ENCODE measurements at regions not wholly inside any gene's neighbourhood (a gene's known extent, or its start where the extent isn't known, plus 50 kb on each side); places are given as distances from the start of the nearest gene placed in this dataset.

GRCh38 chr19:33963514-33963913, 166.8 kb downstream of the KCTD15 start:
- H3K27ac Mint-ChIP-seq = no peak overlapping the region
- no peaks in the 10 kb centered on the region for H3K4me1 Mint-ChIP-seq (ENCODE audit: low read depth)
- no peak for ATAC-seq (replicated peaks in 1 of 2)
- H3K4me3 Mint-ChIP-seq = no peak overlapping the region
- peaks cover 5% of the 10 kb centered on the region for H3K27me3 Mint-ChIP-seq (ENCODE audit: low read depth)
- peaks cover 0 to 5% of the 10 kb centered on the region in 2 donors for H3K36me3 Mint-ChIP-seq (ENCODE audit: insufficient read depth in 2 of 2)
- no peak for DNase-seq
- H3K9me3 Mint-ChIP-seq = peaks cover 4 to 7% of the 10 kb centered on the region in 2 donors

- H3K27me3 Mint-ChIP-seq (ENCODE audit: low read depth) = peaks cover 14% of the 10 kb centered on the region
- no peak overlapping the region for H3K4me3 Mint-ChIP-seq
- no peak for DNase-seq
- no peak overlapping the region for H3K27ac Mint-ChIP-seq
- ATAC-seq (replicated peaks in 1 of 2) = no peak
- no peaks in the 10 kb centered on the region for H3K4me1 Mint-ChIP-seq (ENCODE audit: low read depth)
- H3K36me3 Mint-ChIP-seq (ENCODE audit: insufficient read depth in 2 of 2) = peaks cover 9 to 12% of the 10 kb centered on the region in 2 donors
- peaks cover 12 to 17% of the 10 kb centered on the region in 2 donors for H3K9me3 Mint-ChIP-seq
Measured at GRCh38 chr19:33971073-33971472, 174.4 kb downstream of the KCTD15 start.

- peaks cover 34% of the 10 kb centered on the region for H3K27me3 Mint-ChIP-seq (ENCODE audit: low read depth)
- peaks cover 2 to 3% of the 10 kb centered on the region in 2 donors for H3K9me3 Mint-ChIP-seq
- ATAC-seq (replicated peaks in 1 of 2) = no peak
- no peak for DNase-seq
- H3K4me1 Mint-ChIP-seq (ENCODE audit: low read depth) = no peaks in the 10 kb centered on the region
- peaks cover 2 to 3% of the 10 kb centered on the region in 2 donors for H3K36me3 Mint-ChIP-seq (ENCODE audit: insufficient read depth in 2 of 2)
- no peak overlapping the region for H3K27ac Mint-ChIP-seq
- H3K4me3 Mint-ChIP-seq = no peak overlapping the region
Measured at GRCh38 chr19:33977756-33978685, 181.4 kb downstream of the KCTD15 start.

- Mint-ChIP-seq H3K27ac (no peak overlapping the region), H3K4me3 (no peak overlapping the region), H3K4me1 (ENCODE audit: low read depth) (no peaks in the 10 kb centered on the region), H3K9me3 (peaks cover 4 to 8% of the 10 kb centered on the region in 2 donors), H3K36me3 (ENCODE audit: insufficient read depth in 2 of 2) (peaks cover 4 to 8% of the 10 kb centered on the region in 2 donors), H3K27me3 (ENCODE audit: low read depth) (peaks cover 11% of the 10 kb centered on the region)
- DNase-seq (no peak), ATAC-seq (replicated peaks in 1 of 2) (no peak)
Measured at GRCh38 chr19:33982706-33983105, 186.0 kb downstream of the KCTD15 start.

- no peak overlapping the region for H3K27ac Mint-ChIP-seq
- no peaks in the 10 kb centered on the region for H3K4me1 Mint-ChIP-seq (ENCODE audit: low read depth)
- DNase-seq (no peak), ATAC-seq (replicated peaks in 1 of 2) (no peak)
- peaks cover 12 to 14% of the 10 kb centered on the region in 2 donors for H3K36me3 Mint-ChIP-seq (ENCODE audit: insufficient read depth in 2 of 2)
- peaks cover 18 to 21% of the 10 kb centered on the region in 2 donors for H3K9me3 Mint-ChIP-seq
- H3K4me3 Mint-ChIP-seq = no peak overlapping the region
- H3K27me3 Mint-ChIP-seq (ENCODE audit: low read depth) = no peaks in the 10 kb centered on the region
Measured at GRCh38 chr19:33988601-33989000, 183.7 kb upstream of the LSM14A start.

- DNase-seq (no peak), ATAC-seq (replicated peaks in 1 of 2) (no peak)
- Mint-ChIP-seq H3K36me3 (ENCODE audit: insufficient read depth in 2 of 2) (peaks cover 2 to 3% of the 10 kb centered on the region in 2 donors), H3K4me3 (no peak overlapping the region), H3K27me3 (ENCODE audit: low read depth) (no peaks in the 10 kb centered on the region), H3K4me1 (ENCODE audit: low read depth) (no peaks in the 10 kb centered on the region), H3K27ac (no peak overlapping the region), H3K9me3 (peaks cover 3 to 4% of the 10 kb centered on the region in 2 donors)
Measured at GRCh38 chr19:33997690-33998089, 174.6 kb upstream of the LSM14A start.

GRCh38 chr19:33998302-33998701, 174.0 kb upstream of the LSM14A start:
- Mint-ChIP-seq H3K4me1 (ENCODE audit: low read depth) (no peaks in the 10 kb centered on the region), H3K36me3 (ENCODE audit: insufficient read depth in 2 of 2) (peaks cover 0 to under 1% of the 10 kb centered on the region in 2 donors), H3K27me3 (ENCODE audit: low read depth) (no peaks in the 10 kb centered on the region), H3K9me3 (peaks cover under 1 to 1% of the 10 kb centered on the region in 2 donors), H3K4me3 (no peak overlapping the region), H3K27ac (no peak overlapping the region)
- ATAC-seq (replicated peaks in 1 of 2) = no peak
- DNase-seq = no peak

GRCh38 chr19:33998739-33999345, 173.5 kb upstream of the LSM14A start:
- no peaks in the 10 kb centered on the region for H3K4me1 Mint-ChIP-seq (ENCODE audit: low read depth)
- ATAC-seq (replicated peaks in 1 of 2) = no peak
- H3K36me3 Mint-ChIP-seq (ENCODE audit: insufficient read depth in 2 of 2) = no peaks in the 10 kb centered on the region
- H3K4me3 Mint-ChIP-seq = no peak overlapping the region
- no peak for DNase-seq
- H3K9me3 Mint-ChIP-seq = no peaks in the 10 kb centered on the region
- no peaks in the 10 kb centered on the region for H3K27me3 Mint-ChIP-seq (ENCODE audit: low read depth)
- no peak overlapping the region for H3K27ac Mint-ChIP-seq

- no peak for DNase-seq
- Mint-ChIP-seq H3K27me3 (ENCODE audit: low read depth) (peaks cover 25% of the 10 kb centered on the region), H3K4me1 (ENCODE audit: low read depth) (no peaks in the 10 kb centered on the region), H3K9me3 (peaks cover 3 to 4% of the 10 kb centered on the region in 2 donors), H3K36me3 (ENCODE audit: insufficient read depth in 2 of 2) (peaks cover 0 to under 1% of the 10 kb centered on the region in 2 donors), H3K4me3 (no peak overlapping the region), H3K27ac (no peak overlapping the region)
- ATAC-seq (replicated peaks in 1 of 2) = no peak
Measured at GRCh38 chr19:34017024-34017423, 155.3 kb upstream of the LSM14A start.

GRCh38 chr19:34017601-34018000, 154.7 kb upstream of the LSM14A start:
- no peak overlapping the region for H3K4me3 Mint-ChIP-seq
- no peak for ATAC-seq (replicated peaks in 1 of 2)
- DNase-seq = no peak
- H3K27me3 Mint-ChIP-seq (ENCODE audit: low read depth) = peaks cover 25% of the 10 kb centered on the region
- peaks cover 0 to 4% of the 10 kb centered on the region in 2 donors for H3K9me3 Mint-ChIP-seq
- H3K36me3 Mint-ChIP-seq (ENCODE audit: insufficient read depth in 2 of 2) = no peaks in the 10 kb centered on the region
- H3K4me1 Mint-ChIP-seq (ENCODE audit: low read depth) = no peaks in the 10 kb centered on the region
- no peak overlapping the region for H3K27ac Mint-ChIP-seq

- H3K27me3 Mint-ChIP-seq (ENCODE audit: low read depth) = peaks cover 24% of the 10 kb centered on the region
- DNase-seq (no peak), ATAC-seq (replicated peaks in 1 of 2) (no peak)
- H3K4me1 Mint-ChIP-seq (ENCODE audit: low read depth) = no peaks in the 10 kb centered on the region
- H3K4me3 Mint-ChIP-seq = no peak overlapping the region
- H3K9me3 Mint-ChIP-seq = peaks cover 3 to 11% of the 10 kb centered on the region in 2 donors
- peaks cover 1 to 2% of the 10 kb centered on the region in 2 donors for H3K36me3 Mint-ChIP-seq (ENCODE audit: insufficient read depth in 2 of 2)
- H3K27ac Mint-ChIP-seq = no peak overlapping the region
Measured at GRCh38 chr19:34018546-34018945, 153.8 kb upstream of the LSM14A start.

GRCh38 chr19:34023381-34023780, 148.9 kb upstream of the LSM14A start:
- H3K9me3 Mint-ChIP-seq = peaks cover 8 to 13% of the 10 kb centered on the region in 2 donors
- no peaks in the 10 kb centered on the region for H3K4me1 Mint-ChIP-seq (ENCODE audit: low read depth)
- no peak for ATAC-seq (replicated peaks in 1 of 2)
- no peak overlapping the region for H3K4me3 Mint-ChIP-seq
- DNase-seq = no peak
- no peak overlapping the region for H3K27ac Mint-ChIP-seq
- H3K27me3 Mint-ChIP-seq (ENCODE audit: low read depth) = peaks cover 31% of the 10 kb centered on the region
- H3K36me3 Mint-ChIP-seq (ENCODE audit: insufficient read depth in 2 of 2) = peaks cover 6 to 7% of the 10 kb centered on the region in 2 donors

GRCh38 chr19:34033880-34034279, 138.4 kb upstream of the LSM14A start:
- Mint-ChIP-seq H3K36me3 (ENCODE audit: insufficient read depth in 2 of 2) (no peaks in the 10 kb centered on the region), H3K27me3 (ENCODE audit: low read depth) (peaks cover 7% of the 10 kb centered on the region), H3K4me3 (no peak overlapping the region), H3K27ac (no peak overlapping the region), H3K9me3 (no peaks in the 10 kb centered on the region), H3K4me1 (ENCODE audit: low read depth) (no peaks in the 10 kb centered on the region)
- DNase-seq = no peak
- no peak for ATAC-seq (replicated peaks in 1 of 2)
